ENCODE measurements at regions not wholly inside any gene's neighbourhood (a gene's known extent, or its start where the extent isn't known, plus 50 kb on each side); places are given as distances from the start of the nearest gene placed in this dataset.

DNA sequence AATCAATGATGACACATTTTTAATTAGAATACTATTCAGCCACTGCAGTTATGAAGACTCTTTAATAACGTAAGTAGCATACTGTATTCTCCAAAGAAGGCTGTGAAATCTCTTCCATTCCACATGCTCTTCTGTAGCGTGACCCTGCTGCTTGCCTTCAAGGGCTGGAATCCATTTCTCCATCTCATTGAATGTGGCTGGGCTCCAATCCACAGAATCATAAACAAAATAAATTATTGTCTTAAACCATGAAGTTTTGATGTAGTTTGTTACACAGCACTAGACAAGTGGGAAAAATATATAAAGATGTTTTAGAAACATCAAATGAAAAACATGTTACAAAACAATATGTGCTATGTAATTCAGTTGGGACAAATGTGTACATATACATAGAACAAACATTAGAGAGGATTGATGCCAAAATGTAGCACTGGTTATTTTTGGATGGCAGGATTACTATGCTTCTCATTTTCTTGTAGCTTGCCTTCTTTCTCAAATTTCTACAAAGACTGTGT lies 410.8 kb upstream of the PODXL start:
- no peak overlapping the region for H3K27ac Mint-ChIP-seq
- TF ChIP-seq, protein P1, sequence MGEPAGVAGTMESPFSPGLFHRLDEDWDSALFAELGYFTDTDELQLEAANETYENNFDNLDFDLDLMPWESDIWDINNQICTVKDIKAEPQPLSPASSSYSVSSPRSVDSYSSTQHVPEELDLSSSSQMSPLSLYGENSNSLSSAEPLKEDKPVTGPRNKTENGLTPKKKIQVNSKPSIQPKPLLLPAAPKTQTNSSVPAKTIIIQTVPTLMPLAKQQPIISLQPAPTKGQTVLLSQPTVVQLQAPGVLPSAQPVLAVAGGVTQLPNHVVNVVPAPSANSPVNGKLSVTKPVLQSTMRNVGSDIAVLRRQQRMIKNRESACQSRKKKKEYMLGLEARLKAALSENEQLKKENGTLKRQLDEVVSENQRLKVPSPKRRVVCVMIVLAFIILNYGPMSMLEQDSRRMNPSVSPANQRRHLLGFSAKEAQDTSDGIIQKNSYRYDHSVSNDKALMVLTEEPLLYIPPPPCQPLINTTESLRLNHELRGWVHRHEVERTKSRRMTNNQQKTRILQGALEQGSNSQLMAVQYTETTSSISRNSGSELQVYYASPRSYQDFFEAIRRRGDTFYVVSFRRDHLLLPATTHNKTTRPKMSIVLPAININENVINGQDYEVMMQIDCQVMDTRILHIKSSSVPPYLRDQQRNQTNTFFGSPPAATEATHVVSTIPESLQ (CRISPR knock-in tag; IDR thresholded peaks at IDR 0.05): no peak
- TF ChIP-seq ELF4 (CRISPR knock-in tag; IDR thresholded peaks at IDR 0.05; ENCODE audit: low read depth) (no peak), ZNF232 (CRISPR knock-in tag; IDR thresholded peaks at IDR 0.05) (no peak), KAT7 (CRISPR knock-in tag; IDR thresholded peaks at IDR 0.05; ENCODE audit: borderline replicate concordance) (no peak), ZNF121 (CRISPR knock-in tag; IDR thresholded peaks at IDR 0.05) (no peak), NR3C1 (CRISPR knock-in tag; conservative IDR thresholded peaks at IDR 0.05; ENCODE audit: low read depth) (no peak), SMAD4 (CRISPR knock-in tag; IDR thresholded peaks at IDR 0.05) (no peak), TCF7 (CRISPR knock-in tag; IDR thresholded peaks at IDR 0.05; ENCODE audit: low read depth) (no peak), ESRRA (CRISPR knock-in tag; IDR thresholded peaks at IDR 0.05; ENCODE audit: borderline replicate concordance) (no peak), SP1 (CRISPR knock-in tag; conservative IDR thresholded peaks at IDR 0.05) (no peak), TEAD4 (CRISPR knock-in tag; IDR thresholded peaks at IDR 0.05) (no peak)
- TF ChIP-seq, protein P2, sequence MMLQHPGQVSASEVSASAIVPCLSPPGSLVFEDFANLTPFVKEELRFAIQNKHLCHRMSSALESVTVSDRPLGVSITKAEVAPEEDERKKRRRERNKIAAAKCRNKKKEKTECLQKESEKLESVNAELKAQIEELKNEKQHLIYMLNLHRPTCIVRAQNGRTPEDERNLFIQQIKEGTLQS (CRISPR knock-in tag; conservative IDR thresholded peaks at IDR 0.05): no peak
- TF ChIP-seq, protein P3, sequence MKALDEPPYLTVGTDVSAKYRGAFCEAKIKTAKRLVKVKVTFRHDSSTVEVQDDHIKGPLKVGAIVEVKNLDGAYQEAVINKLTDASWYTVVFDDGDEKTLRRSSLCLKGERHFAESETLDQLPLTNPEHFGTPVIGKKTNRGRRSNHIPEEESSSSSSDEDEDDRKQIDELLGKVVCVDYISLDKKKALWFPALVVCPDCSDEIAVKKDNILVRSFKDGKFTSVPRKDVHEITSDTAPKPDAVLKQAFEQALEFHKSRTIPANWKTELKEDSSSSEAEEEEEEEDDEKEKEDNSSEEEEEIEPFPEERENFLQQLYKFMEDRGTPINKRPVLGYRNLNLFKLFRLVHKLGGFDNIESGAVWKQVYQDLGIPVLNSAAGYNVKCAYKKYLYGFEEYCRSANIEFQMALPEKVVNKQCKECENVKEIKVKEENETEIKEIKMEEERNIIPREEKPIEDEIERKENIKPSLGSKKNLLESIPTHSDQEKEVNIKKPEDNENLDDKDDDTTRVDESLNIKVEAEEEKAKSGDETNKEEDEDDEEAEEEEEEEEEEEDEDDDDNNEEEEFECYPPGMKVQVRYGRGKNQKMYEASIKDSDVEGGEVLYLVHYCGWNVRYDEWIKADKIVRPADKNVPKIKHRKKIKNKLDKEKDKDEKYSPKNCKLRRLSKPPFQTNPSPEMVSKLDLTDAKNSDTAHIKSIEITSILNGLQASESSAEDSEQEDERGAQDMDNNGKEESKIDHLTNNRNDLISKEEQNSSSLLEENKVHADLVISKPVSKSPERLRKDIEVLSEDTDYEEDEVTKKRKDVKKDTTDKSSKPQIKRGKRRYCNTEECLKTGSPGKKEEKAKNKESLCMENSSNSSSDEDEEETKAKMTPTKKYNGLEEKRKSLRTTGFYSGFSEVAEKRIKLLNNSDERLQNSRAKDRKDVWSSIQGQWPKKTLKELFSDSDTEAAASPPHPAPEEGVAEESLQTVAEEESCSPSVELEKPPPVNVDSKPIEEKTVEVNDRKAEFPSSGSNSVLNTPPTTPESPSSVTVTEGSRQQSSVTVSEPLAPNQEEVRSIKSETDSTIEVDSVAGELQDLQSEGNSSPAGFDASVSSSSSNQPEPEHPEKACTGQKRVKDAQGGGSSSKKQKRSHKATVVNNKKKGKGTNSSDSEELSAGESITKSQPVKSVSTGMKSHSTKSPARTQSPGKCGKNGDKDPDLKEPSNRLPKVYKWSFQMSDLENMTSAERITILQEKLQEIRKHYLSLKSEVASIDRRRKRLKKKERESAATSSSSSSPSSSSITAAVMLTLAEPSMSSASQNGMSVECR (CRISPR knock-in tag; IDR thresholded peaks at IDR 0.05; ENCODE audit: borderline replicate concordance): no peak
- TF ChIP-seq, protein P4, sequence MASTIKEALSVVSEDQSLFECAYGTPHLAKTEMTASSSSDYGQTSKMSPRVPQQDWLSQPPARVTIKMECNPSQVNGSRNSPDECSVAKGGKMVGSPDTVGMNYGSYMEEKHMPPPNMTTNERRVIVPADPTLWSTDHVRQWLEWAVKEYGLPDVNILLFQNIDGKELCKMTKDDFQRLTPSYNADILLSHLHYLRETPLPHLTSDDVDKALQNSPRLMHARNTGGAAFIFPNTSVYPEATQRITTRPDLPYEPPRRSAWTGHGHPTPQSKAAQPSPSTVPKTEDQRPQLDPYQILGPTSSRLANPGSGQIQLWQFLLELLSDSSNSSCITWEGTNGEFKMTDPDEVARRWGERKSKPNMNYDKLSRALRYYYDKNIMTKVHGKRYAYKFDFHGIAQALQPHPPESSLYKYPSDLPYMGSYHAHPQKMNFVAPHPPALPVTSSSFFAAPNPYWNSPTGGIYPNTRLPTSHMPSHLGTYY (CRISPR knock-in tag; IDR thresholded peaks at IDR 0.05): no peak
- TF ChIP-seq, protein P5, sequence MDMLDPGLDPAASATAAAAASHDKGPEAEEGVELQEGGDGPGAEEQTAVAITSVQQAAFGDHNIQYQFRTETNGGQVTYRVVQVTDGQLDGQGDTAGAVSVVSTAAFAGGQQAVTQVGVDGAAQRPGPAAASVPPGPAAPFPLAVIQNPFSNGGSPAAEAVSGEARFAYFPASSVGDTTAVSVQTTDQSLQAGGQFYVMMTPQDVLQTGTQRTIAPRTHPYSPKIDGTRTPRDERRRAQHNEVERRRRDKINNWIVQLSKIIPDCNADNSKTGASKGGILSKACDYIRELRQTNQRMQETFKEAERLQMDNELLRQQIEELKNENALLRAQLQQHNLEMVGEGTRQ (CRISPR knock-in tag; IDR thresholded peaks at IDR 0.05): no peak
- DNase-seq (ENCODE audit: low spot score) (no peak), ATAC-seq (no peak)
- POLR2A ChIA-PET: no interaction called here
- no peaks in the 10 kb centered on the region for H3K4me1 Mint-ChIP-seq
- CTCF ChIA-PET: no interaction called here
- H3K9me3 Mint-ChIP-seq: peaks cover 3% of the 10 kb centered on the region; the same call in 1 of the 2 replicates
- no peak overlapping the region for H3K4me3 Mint-ChIP-seq
- H3K27me3 Mint-ChIP-seq (ENCODE audit: low read depth): no peaks in the 10 kb centered on the region
- no peaks in the 10 kb centered on the region for H3K36me3 Mint-ChIP-seq

DNA sequence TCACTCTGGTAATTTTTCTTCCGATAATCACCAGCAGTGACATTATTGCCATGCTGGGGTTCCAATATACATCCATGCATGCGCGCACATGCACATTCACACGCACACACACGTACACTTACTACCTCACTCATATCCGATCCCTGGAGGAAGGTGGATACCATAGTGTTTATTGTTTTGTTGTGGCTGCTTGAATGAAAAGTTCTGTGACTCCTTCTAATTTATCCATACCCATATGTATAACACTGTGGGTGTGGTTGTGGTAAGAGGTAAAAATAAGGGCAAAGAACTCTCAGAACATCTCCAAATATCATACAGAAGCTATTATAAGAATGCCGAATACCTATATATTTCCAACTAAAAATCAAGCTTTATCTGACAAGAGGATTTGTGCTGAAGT lies 407.8 kb upstream of the PODXL start:
- no peaks in the 10 kb centered on the region for H3K9me3 Mint-ChIP-seq
- H3K36me3 Mint-ChIP-seq: no peaks in the 10 kb centered on the region
- ATAC-seq (no peak), DNase-seq (ENCODE audit: low spot score) (no peak)
- 0 out of 2 replicates have a peak, but pooled peaks cover 2% of the 10 kb centered on the region for H3K4me1 Mint-ChIP-seq
- ChIA-PET POLR2A (no interaction called here), CTCF (interaction anchor here (1.5 kb wide), 1 partner anchor 19 kb away, joined by 4 read pairs; no protein-coding TSS in a partner anchor)
- H3K27ac Mint-ChIP-seq: no peak overlapping the region
- H3K27me3 Mint-ChIP-seq (ENCODE audit: low read depth): no peaks in the 10 kb centered on the region
- no peak overlapping the region for H3K4me3 Mint-ChIP-seq
- TF ChIP-seq, protein P6, sequence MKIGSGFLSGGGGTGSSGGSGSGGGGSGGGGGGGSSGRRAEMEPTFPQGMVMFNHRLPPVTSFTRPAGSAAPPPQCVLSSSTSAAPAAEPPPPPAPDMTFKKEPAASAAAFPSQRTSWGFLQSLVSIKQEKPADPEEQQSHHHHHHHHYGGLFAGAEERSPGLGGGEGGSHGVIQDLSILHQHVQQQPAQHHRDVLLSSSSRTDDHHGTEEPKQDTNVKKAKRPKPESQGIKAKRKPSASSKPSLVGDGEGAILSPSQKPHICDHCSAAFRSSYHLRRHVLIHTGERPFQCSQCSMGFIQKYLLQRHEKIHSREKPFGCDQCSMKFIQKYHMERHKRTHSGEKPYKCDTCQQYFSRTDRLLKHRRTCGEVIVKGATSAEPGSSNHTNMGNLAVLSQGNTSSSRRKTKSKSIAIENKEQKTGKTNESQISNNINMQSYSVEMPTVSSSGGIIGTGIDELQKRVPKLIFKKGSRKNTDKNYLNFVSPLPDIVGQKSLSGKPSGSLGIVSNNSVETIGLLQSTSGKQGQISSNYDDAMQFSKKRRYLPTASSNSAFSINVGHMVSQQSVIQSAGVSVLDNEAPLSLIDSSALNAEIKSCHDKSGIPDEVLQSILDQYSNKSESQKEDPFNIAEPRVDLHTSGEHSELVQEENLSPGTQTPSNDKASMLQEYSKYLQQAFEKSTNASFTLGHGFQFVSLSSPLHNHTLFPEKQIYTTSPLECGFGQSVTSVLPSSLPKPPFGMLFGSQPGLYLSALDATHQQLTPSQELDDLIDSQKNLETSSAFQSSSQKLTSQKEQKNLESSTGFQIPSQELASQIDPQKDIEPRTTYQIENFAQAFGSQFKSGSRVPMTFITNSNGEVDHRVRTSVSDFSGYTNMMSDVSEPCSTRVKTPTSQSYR (CRISPR knock-in tag; IDR thresholded peaks at IDR 0.05): no peak
- no peak for TF ChIP-seq ZNF138 (CRISPR knock-in tag; conservative IDR thresholded peaks at IDR 0.05)
- TF ChIP-seq ZNF263 (CRISPR knock-in tag; IDR thresholded peaks at IDR 0.05; ENCODE audit: low read depth): no peak
- no peak for TF ChIP-seq GTF2I (CRISPR knock-in tag; conservative IDR thresholded peaks at IDR 0.05)
- no peak for TF ChIP-seq MYBL2 (CRISPR knock-in tag; IDR thresholded peaks at IDR 0.05)
- TF ChIP-seq IRF2 (CRISPR knock-in tag; IDR thresholded peaks at IDR 0.05; ENCODE audit: borderline replicate concordance, low read depth): no peak
- TF ChIP-seq, protein P7, sequence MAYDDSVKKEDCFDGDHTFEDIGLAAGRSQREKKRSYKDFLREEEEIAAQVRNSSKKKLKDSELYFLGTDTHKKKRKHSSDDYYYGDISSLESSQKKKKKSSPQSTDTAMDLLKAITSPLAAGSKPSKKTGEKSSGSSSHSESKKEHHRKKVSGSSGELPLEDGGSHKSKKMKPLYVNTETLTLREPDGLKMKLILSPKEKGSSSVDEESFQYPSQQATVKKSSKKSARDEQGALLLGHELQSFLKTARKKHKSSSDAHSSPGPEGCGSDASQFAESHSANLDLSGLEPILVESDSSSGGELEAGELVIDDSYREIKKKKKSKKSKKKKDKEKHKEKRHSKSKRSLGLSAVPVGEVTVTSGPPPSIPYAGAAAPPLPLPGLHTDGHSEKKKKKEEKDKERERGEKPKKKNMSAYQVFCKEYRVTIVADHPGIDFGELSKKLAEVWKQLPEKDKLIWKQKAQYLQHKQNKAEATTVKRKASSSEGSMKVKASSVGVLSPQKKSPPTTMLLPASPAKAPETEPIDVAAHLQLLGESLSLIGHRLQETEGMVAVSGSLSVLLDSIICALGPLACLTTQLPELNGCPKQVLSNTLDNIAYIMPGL (CRISPR knock-in tag; IDR thresholded peaks at IDR 0.05): no peak
- no peak for TF ChIP-seq ZBTB21 (CRISPR knock-in tag; IDR thresholded peaks at IDR 0.05; ENCODE audit: borderline replicate concordance)
